CD4-positive, alpha-beta T cell treated with Interleukin-4 for 4 hours (primary cell): ENCODE measurements at regions not wholly inside any gene's neighbourhood (a gene's known extent, or its start where the extent isn't known, plus 50 kb on each side); places are given as distances from the start of the nearest gene placed in this dataset.

ENCODE experiments used
- DNase-seq: peaks from one replicate; pipeline ENCODE4 v3.0.0-alpha.2; 2020

GRCh38 chr14:38900887-38901286, 202.1 kb downstream of the SEC23A start:
- DNase-seq = no peak

DNA sequence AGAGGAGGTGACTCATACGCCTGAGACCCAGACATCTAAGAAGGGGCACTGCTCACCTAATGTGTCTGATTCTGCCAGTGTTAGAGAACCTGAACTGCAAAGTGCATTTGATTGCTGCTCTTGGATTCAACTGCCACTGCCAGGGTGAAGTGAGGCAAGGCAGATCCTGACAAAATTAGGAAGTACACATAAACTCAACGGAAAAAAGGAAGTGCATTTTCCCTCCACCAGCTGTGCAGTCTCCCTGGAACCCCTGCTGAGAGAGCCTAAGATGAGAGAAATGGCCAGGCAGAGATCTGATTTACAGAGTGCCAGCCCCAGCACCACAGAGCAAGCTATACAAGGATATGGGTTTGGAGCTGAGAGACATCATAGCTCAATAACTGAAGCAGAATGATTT, 215.3 kb downstream of the SEC23A start:
- no peak for DNase-seq

DNA sequence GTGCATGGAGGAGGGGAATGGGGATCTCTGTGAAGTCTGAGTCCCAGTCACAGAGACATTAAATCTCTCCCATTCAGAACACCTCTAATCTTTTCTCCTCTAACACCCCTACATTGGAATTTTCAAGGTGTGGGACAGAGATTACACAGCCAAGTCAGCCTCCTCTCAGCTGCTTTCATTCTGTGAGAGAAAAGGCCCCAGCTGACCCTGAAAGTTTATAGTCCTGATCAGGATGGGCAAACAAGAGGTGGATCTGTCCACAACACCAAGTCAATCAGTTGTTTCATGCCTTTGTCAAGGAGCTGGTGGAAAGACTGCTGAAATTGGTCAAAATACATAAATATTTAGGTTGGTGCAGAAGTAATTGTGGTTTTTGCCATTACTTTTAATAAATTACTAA, 218.9 kb downstream of the SEC23A start:
- no peak for DNase-seq

DNA sequence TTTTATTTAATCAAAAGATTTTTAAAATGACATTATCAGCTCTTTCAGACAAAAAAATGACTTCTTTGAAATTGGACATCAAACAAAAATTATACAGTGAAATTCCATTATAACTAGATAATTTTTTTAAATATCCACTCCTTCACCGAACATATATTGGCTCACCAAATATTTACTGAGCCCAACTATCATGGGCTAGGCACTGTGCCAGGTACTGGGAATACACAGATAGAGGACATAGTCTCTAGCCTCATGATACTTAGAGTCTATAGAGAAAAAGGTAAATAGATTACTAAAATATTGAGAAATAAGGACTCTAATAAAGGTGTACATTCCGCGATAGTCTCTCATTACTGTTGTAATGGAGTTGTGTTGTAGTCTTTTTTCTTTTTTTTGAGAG, 219.9 kb downstream of the SEC23A start:
- DNase-seq = no peak

DNA sequence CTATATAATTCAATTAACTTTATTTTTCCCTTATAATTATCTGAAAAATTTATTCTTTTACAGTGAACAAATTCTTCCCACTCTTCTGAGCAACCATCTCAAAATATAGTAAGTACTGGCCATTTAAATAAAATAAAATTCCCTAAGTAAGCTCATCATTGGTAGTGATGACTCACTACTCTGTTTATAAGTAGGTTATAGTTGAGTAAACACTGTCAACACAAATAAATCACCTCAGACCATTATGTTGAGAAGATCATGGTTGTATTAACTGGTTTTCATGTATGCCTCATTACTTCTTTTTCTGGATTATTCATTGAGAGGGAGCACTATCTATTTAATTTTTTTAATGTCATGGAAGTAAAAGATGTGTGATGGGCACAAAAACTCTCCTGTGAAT, 220.5 kb downstream of the SEC23A start:
- DNase-seq = no peak

- DNase-seq = no peak
Observed at GRCh38 chr14:38880643-38881524, 222.2 kb downstream of the SEC23A start.

GRCh38 chr14:38877744-38878388, 225.2 kb downstream of the SEC23A start:
- DNase-seq = no peak

DNA sequence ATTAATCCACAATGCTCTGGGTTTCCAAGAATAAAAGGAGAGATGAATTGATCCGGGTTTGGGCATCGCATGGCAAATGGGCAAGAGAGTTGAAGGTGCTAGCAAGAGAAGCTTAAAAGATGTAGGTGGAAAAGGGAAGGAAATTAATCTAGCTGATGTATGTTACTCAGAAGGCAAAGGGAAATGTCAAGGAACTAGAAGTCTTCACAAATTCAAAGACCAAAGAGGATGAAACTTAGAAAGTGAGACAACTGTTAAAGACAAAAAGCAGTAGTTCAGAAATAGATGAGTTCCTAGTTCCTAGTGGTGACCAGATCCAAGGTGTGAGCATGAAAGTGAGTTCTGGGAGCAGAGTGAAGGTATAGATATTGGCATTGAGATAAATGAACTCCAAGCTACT, 228.3 kb downstream of the SEC23A start:
- DNase-seq = no peak

DNA sequence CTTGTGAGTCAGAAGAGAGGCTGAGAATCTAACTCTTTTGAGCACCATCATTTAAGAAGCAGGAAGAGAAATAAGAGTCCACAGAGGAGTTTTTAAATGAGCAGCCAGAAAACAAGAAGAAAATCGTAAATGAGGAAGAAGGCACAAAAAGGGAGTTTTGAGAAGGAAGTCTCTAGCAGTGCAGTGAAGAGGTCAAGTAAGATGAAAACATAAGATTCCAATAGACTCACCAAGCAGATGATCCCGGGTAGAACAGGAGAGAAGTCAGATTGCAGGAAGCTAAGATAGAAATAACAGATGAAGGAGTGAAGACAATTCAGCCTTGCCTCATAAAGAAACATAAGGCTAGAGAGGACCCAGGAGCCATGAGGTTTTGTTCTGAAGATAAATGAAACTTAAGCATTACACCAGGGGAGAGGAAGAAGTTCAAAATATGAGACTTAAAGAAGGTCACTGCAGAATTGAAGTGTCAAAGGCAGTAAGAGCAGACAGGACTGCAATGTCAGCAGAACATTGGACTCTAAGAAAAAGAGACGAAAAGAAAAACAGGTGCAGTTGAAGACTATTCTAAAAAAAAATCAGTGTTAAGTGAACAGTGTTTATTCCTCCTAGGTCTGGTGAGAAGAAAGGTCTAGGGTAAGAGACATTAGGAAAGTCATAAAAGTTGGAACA, 229.0 kb downstream of the SEC23A start:
- DNase-seq = no peak

DNA sequence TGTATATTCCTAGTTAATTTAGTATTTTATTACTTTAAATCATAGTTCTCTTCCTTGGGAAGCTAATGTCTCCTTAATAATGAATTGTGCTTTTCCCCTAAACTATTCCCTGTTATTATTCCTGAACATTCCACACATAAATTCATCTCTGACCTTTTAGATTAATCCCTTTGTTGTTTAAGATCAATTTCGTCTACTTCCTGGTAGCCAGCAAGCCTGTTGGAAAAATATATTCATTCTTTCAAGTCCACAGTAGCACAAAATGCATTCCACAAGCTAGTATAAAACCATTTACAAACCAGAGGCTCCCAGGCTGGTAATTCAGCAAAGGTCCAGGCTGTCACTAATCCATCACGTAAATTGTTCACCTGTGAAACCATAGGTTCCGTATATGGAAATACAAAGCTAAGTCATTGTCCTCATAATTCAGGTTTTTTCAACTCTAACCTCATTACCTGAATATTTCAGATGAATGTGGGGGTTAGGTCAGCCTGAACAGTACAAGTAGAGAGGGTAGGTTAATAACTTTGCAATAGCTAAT, 232.7 kb downstream of the SEC23A start:
- no peak for DNase-seq

DNA sequence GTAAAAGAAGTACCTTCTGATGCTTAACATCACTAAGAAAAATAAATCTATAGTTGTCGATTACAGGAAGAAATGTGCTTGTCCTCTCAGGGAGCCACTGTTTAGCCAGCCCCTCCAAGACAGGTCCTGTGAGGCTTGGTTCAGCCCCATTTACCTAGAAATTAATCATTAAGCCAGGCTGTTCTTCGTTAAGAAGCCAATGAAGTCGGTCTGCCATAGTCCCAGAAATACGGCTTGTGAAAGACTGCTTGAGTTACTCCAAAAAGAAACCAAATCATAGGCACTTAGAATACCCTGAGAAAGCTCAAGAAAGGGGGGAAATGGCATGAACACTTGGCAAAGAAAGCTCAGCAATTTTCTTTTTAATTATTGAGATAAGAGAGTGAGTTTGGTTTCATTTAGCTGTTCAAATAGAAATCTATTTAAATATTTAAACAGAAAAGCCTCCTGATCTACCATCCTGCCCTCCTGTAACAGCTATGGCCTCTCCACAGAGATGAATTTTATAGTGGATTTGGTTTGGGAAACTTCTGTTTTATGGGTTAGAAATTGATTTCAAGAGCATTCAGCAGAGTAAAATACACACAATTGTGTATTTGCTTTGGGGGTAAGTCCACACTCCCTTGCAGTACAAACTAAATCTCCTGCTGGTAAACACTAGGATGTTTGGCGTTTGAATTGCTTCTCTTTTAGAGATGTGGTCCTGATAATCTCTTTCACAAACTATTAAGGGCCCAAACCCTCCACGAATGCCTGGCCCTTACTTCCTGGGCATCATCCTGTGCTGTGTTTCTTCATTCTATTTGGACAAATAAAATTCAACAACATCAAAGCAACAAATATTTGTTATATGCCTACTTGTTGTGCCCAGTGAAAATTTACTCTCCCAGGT, 234.4 kb downstream of the SEC23A start:
- no peak for DNase-seq

GRCh38 chr14:38867561-38868150, 235.4 kb downstream of the SEC23A start:
- peak; percentile 52 for DNase-seq

GRCh38 chr14:38866461-38866860, 236.6 kb downstream of the SEC23A start:
- no peak for DNase-seq

- DNase-seq = no peak
Observed at GRCh38 chr14:38862366-38862765, 240.7 kb downstream of the SEC23A start.

- DNase-seq = no peak
Observed at GRCh38 chr14:38860530-38860929, 242.5 kb downstream of the SEC23A start.

GRCh38 chr14:38856798-38857197, 246.2 kb downstream of the SEC23A start:
- no peak for DNase-seq

GRCh38 chr14:38855513-38855912, 247.5 kb downstream of the SEC23A start:
- DNase-seq = no peak

GRCh38 chr14:38851111-38851510, 251.9 kb downstream of the SEC23A start:
- DNase-seq = no peak

GRCh38 chr14:38850664-38851063, 252.4 kb downstream of the SEC23A start:
- DNase-seq = no peak

DNA sequence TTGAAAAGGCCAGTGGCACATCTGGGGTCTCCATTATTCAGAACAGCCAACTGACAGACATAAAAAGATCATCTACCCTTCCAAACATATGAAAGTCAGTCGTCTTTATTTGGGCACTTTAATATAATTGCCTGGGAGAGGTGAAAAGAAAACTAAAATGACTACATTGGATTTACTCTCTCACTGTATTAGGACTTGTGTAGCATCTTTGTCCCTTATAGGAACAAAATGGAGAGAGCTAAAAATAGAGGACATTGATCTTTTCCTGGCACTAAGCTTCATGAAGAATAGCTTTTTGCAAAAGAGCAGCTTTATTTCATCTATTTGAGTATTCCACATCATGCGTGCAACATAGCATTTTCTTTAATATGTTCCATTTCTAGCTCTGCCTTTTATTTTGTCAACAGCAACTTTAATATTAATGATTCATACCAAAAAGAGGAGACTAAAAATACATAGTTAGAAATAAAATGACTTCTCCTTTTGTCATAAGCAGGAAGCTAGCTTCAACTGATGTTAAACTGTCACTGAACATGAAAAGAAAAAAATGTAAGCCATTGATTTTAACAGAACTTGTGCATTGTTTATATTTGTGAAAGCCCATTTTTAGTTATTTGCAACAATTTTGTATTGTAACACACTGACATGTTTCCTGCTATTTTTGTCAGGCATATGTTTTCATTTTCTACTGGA, 254.6 kb downstream of the SEC23A start:
- DNase-seq = no peak

DNA sequence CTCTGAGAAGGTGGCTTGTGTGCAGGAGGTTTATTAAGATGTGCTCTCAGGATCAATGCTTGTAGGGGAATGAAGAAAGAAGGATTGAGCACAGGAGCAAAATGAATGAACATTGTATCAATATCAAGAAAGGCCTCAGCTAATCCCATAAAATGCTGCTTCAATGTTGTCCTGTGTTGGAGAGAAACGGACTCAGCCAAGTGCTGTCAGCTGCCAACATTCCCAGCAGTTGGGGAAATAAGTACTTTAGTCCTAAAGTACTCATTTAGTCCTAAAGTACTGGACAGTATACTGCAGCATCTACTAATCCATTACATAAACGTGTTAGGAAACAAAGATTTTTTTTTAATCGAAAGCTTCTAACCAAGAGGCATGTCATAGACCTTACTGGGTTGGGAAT, 255.9 kb downstream of the SEC23A start:
- no peak for DNase-seq
